ENCODE measurements at regions not wholly inside any gene's neighbourhood (a gene's known extent, or its start where the extent isn't known, plus 50 kb on each side); places are given as distances from the start of the nearest gene placed in this dataset.

DNA sequence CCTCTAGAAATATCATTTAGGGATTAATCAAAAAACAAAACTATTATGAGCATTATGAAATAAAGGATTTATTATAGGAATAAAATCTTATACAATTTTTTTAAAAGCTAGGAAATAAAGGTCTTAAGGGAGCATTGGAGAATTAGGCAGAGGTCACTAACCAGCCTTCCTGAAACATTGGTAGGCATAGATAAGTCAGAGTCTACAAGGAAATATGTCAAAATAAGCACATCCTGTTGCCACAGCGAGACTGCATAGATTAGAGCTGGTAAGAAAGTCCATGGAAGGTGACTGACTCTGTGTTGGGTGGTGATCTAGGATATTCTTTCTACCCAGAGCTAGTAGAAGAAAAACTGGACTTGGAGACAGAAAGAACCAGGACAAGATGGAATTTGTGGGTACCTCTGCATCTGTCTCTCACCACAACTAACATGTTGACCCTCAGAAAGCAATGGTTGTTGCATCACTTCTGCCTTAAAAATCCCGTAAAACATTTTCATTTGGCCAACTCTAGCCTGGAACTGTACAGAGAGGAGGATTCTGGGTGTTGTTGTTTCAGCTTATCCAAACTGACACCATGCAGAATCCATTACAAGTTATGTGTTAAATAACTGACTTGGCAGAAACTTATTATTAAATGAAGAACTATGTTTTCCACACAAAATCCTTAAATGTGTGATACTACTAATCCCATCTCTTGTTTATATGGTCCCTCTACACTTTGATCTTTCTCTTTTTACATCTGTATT lies 77.1 kb downstream of the FBXO5 start:
- no peak overlapping the region for H2BK120ac ChIP-seq (replicated peaks; ENCODE audit: low read depth, low read length)
- ChIA-PET POLR2A (ENCODE audit: partially characterized antibody) (no interaction called here), CTCF (ENCODE audit: partially characterized antibody) (interaction anchor here (0.9 to 7.6 kb wide), 5 partner anchors 8 to 84 kb away, joined by 4 to 42 read pairs (median 4); no protein-coding TSS in a partner anchor)
- no peak overlapping the region for H2AFZ ChIP-seq (ENCODE audit: low read length)
- no peak overlapping the region for H3K9ac ChIP-seq (replicated peaks in 1 of 4; ENCODE audit: extremely low read depth in 1 of 4, low read depth in 3 of 4, low read length in 3 of 4)
- H2BK12ac ChIP-seq (ENCODE audit: low read depth, low read length): no peak overlapping the region
- no peak overlapping the region for H4K5ac ChIP-seq (ENCODE audit: insufficient read length, low read depth, low read length)
- H3K23me2 ChIP-seq (ENCODE audit: low read depth, low read length): no peaks in the 10 kb centered on the region
- H4K20me1 ChIP-seq (replicated peaks in 1 of 2; ENCODE audit: control insufficient read depth in 1 of 2, insufficient read depth in 2 of 2, low read length in 2 of 2): no peaks in the 10 kb centered on the region
- no peak overlapping the region for H3K4me2 ChIP-seq (ENCODE audit: insufficient read depth in 1 of 2, low read depth in 2 of 2, low read length in 2 of 2)
- DNase-seq (ENCODE audit: low read depth in 1 of 2, low spot score in 2 of 2): no peak
- H3K9me3 ChIP-seq (ENCODE audit: insufficient read depth in 2 of 2, low read depth in 1 of 2, low read length in 1 of 2): no peaks in the 10 kb centered on the region
- H3K56ac ChIP-seq (replicated peaks; ENCODE audit: insufficient read length, low read depth, low read length): no peak overlapping the region
- peaks cover 4 to 24% (median 15%) of the 10 kb centered on the region in 4 experiments for H3K27me3 ChIP-seq (replicated peaks in 1 of 4; ENCODE audit: control insufficient read depth in 3 of 4, extremely low read depth in 1 of 4, insufficient read depth in 3 of 4, low read length in 3 of 4)
- no peaks in the 10 kb centered on the region for H3K79me1 ChIP-seq (ENCODE audit: low read depth, low read length)
- no peak for FAIRE-seq
- WGBS, 2 experiments (ENCODE audit: extremely low coverage in 1 of 2, insufficient coverage in 1 of 2, insufficient read length in 1 of 2, insufficient replicate concordance in 2 of 2, low coverage in 1 of 2, low lambda C conversion rate in 2 of 2, missing lambda C conversion rate in 1 of 2): 92% methylated on average over 2 of the region's 2 CpGs; no CpG with 5 or more reads in 1 of the 2 experiments
- no peak overlapping the region for H3K23ac ChIP-seq (ENCODE audit: insufficient read length)
- no peaks in the 10 kb centered on the region for H3K79me2 ChIP-seq (ENCODE audit: control insufficient read depth in 1 of 2, insufficient read depth in 2 of 2, low read length in 2 of 2)
- H3K4ac ChIP-seq (replicated peaks; ENCODE audit: insufficient read length, low read depth, low read length): no peak overlapping the region
- H4K91ac ChIP-seq (replicated peaks; ENCODE audit: insufficient read length, low read length): no peak overlapping the region
- H3K27ac ChIP-seq (ENCODE audit: low read depth, low read length): no peak overlapping the region
- H3K4me1 ChIP-seq (replicated peaks in 1 of 4; ENCODE audit: control insufficient read depth in 3 of 4, insufficient read depth in 4 of 4, low read length in 3 of 4): no peaks in the 10 kb centered on the region; a peak in 2 of 7 replicates
- H2BK20ac ChIP-seq (ENCODE audit: low read length): no peak overlapping the region
- no peak overlapping the region for H3K14ac ChIP-seq (ENCODE audit: insufficient read length)
- H4K8ac ChIP-seq (ENCODE audit: extremely low read depth, insufficient read depth, low read length): no peak overlapping the region
- no peak overlapping the region for H2BK5ac ChIP-seq (ENCODE audit: low read depth, low read length)
- no peak overlapping the region for H3K4me3 ChIP-seq (ENCODE audit: extremely low read depth in 1 of 4, insufficient read depth in 2 of 4, low read depth in 3 of 4, low read length in 4 of 4)
- H3K36me3 ChIP-seq (ENCODE audit: control insufficient read depth in 2 of 4, insufficient read depth in 4 of 4, low read length in 3 of 4): no peaks in the 10 kb centered on the region
- no peak overlapping the region for H2BK15ac ChIP-seq (ENCODE audit: low read length)
- no peak overlapping the region for H3K18ac ChIP-seq (ENCODE audit: extremely low read depth, low read length)
- H2AK5ac ChIP-seq (ENCODE audit: low read depth, low read length): no peak overlapping the region
- TF ChIP-seq SAP30 (IDR thresholded peaks at IDR 0.05; ENCODE audit: insufficient read depth, insufficient replicate concordance, low read length): no peak
- no peak for TF ChIP-seq HDAC2 (IDR thresholded peaks at IDR 0.05; ENCODE audit: borderline replicate concordance in 1 of 2, low read depth in 2 of 2, low read length in 2 of 2)
- TF ChIP-seq NRF1 (IDR thresholded peaks at IDR 0.05; ENCODE audit: low read depth, low read length): no peak
- no peak for TF ChIP-seq TEAD4 (IDR thresholded peaks at IDR 0.05; ENCODE audit: low read depth, low read length)
- no peak for TF ChIP-seq SRF (IDR thresholded peaks at IDR 0.05; ENCODE audit: low read depth, low read length)

All from H1 (cell line).